Stromal cell of bone marrow (primary cell): ENCODE measurements at regions not wholly inside any gene's neighbourhood (a gene's known extent, or its start where the extent isn't known, plus 50 kb on each side); places are given as distances from the start of the nearest gene placed in this dataset.

Experiments
- DNase-seq: peaks from one replicate; pipeline ENCODE4 v3.0.0-alpha.2; 2012; ENCODE audit warnings: low read depth

DNA sequence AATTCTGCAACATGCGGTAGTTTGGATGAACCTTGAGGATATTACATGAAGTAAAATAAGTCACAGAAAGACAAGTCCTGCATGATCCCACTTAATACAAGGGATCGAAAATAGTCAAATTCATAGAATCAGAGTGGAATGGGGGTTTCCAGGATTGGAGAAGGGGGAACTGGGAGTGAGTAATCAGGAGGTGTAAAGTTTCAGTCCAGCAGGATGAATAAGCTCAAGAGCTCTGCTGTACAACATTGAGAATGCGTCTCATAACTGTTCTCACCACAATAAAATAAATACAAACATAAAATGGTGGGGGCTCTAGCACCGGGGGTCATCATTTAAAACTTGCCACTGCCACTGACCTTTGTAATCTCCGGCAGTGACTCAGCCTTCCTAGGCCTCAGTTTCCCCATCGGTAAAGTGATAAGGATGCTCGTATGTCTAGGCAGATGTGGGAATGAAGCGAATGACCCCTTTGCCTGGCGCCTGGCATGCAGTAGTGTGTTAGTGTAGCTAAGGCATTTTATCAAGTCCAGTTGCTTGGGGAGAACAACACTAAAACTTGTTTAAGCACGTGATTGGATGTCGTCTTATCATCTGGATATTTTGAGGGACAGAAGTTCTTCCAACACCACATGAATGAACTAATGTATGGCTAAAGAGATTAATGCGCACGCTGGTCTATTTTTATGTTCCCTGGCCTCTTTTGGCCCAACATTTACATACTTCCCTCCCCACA lies 421.1 kb downstream of the QKI start:
- DNase-seq: no peak

GRCh38 chr6:163834226-163834970 lies 419.9 kb downstream of the QKI start:
- no peak for DNase-seq

DNA sequence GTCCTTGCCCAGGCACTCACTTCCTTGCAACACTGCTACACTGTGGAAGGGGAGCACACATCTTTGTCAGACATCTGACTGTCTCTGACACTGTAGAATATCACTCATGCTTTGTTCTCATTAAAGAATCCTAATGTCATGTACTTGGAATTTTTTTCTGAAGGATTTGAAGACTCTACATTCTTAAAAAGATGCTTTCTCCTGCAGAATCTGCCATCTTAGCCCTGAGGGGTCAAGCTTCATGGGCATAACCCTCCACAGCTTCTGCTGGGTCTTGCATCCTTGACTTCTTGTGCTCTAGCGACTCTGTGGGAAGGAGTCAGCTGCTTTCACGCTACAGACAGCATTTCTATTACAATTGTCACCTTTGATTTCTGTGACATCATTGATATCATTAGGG lies 417.2 kb downstream of the QKI start:
- no peak for DNase-seq

DNA sequence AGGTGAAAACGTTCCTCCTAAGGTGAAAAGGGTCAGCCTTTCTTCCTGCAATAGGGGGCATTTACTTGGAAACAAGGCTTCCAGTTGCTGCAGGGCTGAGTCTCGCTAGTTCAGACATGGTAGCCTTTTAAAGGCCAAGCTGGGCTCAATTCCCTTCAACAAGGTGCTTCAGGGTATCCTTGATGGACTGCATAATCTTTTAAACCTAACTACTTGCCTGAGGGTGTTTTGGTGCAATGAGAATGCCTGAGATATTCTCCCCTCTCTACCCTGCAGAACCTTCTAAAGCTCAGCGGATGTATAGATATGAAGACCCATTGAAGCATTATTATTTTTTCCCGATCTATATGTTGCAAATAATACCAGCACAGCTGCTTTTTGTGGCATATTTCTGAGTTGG lies 416.1 kb downstream of the QKI start:
- no peak for DNase-seq

- DNase-seq: no peak
Measured at GRCh38 chr6:163828038-163828795, 413.7 kb downstream of the QKI start.

- DNase-seq: no peak
Measured at GRCh38 chr6:163827143-163827542, 412.6 kb downstream of the QKI start.

DNA sequence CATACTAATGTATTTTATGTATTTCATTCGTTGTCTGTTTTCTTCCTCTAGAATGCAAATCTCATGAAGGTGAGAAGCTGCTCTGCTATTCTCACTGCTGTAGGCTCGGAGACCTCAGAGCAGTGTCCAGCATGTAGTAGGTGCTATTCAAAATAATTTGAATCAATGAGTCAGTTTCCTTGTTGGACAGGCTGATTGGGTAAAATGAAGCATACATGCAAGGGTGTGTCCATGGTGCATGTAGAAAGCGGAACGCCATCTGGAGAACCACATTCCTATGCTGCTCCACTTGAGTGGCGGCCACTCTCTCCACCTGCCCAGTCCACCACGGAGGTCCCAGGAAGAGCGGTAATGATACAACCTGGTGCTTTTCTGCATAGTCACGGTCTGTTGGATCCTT lies 412.1 kb downstream of the QKI start:
- no peak for DNase-seq

DNA sequence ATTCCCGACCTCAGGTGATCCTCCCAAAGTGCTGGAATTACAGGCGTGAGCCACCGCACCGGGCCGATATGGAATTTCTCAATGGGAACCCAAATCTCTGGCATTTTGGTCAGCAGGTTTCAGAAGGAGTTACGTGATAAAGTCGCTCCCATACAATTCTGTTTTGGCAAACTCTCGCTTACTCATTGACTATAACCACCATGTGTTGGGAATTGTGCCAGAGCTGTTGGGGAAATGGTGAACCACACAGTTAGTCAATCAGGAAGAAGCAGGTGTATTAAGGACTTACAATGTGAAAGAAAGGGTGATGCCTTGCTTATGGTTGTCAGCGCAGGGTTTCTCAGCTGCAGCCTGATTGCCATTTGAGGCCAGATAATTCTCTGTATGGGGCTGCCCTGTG lies 410.5 kb downstream of the QKI start:
- no peak for DNase-seq

DNA sequence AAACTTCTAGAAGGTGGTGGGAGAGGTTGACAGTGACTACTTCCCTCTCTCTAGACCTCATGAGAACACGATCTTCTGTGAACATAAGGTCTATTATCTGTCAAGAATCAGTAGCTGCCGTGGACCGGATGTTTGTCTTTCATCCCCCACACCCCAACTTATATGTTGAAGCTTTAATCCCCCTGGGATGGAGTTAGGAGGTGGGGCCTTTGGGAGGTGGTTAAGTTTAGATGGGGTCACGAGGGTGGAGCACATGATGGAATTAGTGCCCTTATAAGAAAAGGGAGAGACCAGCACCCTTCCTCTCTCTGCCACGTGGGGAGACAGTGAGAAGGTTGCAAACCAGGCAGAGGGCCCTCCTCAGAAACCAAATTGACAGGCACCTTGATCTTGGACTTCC lies 409.1 kb downstream of the QKI start:
- no peak for DNase-seq

- no peak for DNase-seq
Measured at GRCh38 chr6:163820745-163821458, 406.4 kb downstream of the QKI start.

- no peak for DNase-seq
Measured at GRCh38 chr6:163820171-163820570, 405.7 kb downstream of the QKI start.

DNA sequence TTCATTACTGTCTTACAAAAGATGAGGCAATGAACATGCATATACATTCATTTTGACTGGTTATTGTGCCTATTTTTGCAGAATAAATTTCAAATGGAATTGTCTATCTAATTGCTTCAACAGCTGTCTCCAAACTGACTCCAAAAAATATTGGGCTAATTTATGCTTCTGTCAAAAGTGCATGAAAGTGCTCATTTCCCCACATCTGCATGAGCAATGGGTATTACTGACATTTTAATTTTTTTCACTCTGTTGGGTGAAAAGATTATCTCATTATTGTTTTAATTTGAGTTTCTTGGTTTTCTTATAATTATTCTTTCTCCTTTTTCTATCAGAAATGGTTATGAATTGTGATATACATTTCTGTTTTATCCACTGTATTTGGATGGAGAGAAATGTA lies 404.2 kb downstream of the QKI start:
- DNase-seq: no peak

- no peak for DNase-seq
Measured at GRCh38 chr6:163816441-163816840, 401.9 kb downstream of the QKI start.

DNA sequence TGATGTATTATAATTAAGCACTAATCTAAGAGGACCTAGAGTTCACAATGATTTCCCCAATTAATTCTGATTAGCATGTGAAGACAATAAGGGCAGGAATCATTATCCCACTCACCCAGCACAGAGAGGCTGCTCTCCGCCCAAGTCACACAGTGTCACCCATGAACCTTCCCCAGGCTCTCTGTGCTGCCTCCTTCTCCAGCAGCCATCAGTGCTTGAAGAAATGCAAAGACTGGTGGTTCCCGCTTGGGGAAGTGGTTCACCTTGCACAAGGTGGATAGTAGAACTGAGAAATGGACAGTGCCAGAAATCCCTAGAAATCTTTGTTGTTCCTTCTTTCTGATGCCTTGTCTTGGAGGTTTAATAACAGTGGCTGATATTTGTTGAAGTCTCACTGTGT lies 401.3 kb downstream of the QKI start:
- DNase-seq: no peak

- DNase-seq: peak; percentile 63
Measured at GRCh38 chr6:163814494-163815364, 400.2 kb downstream of the QKI start.

- no peak for DNase-seq
Measured at GRCh38 chr6:163813979-163814493, 399.5 kb downstream of the QKI start.

DNA sequence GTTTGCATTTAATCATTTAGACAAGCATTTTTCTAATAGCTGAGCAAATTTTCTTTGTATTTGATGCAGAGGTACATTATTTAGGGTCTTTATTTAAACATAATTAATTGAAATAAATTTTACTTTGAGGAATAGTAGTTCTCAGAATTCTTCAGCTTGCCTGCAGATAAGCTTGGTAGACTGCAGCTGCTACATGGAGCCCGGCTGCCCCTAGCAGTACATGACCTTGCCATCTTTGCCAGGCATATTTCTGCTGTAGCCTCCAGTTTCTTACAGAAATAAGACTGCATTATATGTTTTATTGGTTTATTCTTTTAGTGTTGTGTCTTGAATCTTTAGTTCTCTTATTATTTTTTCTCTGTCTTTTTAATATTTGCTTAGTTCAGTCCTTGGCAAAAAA lies 396.8 kb downstream of the QKI start:
- no peak for DNase-seq

DNA sequence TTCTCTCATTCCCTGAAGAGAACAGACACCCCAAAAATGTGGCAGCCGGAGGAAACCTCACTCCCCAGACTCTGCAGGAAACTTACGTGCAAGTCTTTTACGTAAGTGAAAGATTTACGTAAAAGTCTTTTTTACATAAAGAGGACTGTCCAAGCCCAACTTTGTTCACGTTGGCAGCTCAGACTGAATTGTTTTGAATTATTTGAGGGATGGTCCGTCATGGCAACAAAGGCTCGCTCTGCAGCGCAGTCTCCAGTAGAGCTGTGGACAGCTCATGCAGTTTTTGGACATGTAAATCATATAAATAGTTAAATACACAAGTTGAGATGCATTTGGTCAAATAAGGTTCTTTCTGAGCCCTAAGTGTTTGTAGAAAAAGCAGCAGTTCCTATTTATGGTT lies 394.8 kb downstream of the QKI start:
- DNase-seq: no peak

DNA sequence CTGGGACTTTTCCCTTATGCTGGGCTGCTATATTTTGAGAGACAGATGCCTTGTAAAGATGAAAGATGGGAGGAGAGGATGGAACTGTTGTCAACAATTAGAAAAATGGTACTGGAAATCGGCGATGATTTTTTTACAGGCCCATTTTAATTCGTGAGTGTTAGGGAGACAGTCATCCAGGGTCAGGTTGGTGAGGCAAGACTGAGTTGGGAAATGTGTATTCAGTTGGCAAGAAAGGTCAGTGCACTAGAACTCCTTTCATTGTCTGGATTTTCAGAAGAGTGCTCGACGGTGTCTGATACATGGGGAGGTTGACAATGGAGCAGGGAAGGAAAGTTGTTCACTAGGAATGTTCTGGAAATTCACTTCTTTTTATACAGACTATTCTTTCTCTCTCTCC lies 394.4 kb downstream of the QKI start:
- no peak for DNase-seq

- no peak for DNase-seq
Measured at GRCh38 chr6:163808231-163808630, 393.7 kb downstream of the QKI start.
